SK-N-SH (cell line): ENCODE measurements at regions not wholly inside any gene's neighbourhood (a gene's known extent, or its start where the extent isn't known, plus 50 kb on each side); places are given as distances from the start of the nearest gene placed in this dataset.

Source experiments
- CTCF ChIA-PET: fragments of 300-600, 350-600 bp; formaldehyde crosslinking; extraction: SDS; loops from one replicate; lab custom pipeline; 2021; lab: Yijun Ruan, JAX
- POLR2A ChIA-PET: fragments of 350-600 bp; sonication (Branson Sonifier 250); formaldehyde crosslinking; extraction: SDS; loops from one replicate; lab custom pipeline; 2020; ENCODE audit warnings: antibody characterized with exemption, inconsistent platforms; lab: Yijun Ruan, JAX
- DNase-seq: peaks from one replicate; pipeline ENCODE4 v3.0.0; 2012
- H2AFZ ChIP-seq: fragments of 200-600 bp; sonication (generic); 2 replicates; pipeline ENCODE4 v1.8.1; 2016; ENCODE audit warnings: antibody characterized with exemption, mild to moderate bottlenecking, low read depth
- H3F3A ChIP-seq: fragments of 200-600 bp; sonication (generic); replicated peaks from 2 replicates; pipeline ENCODE3; 2016; ENCODE audit warnings: antibody characterized with exemption, mild to moderate bottlenecking; ENCODE audit not compliant: insufficient read depth
- H3K27ac ChIP-seq, 2 experiments: fragments of 200-500 bp in 1 of 2; fragments of 200-600 bp in 1 of 2; sonication (Bioruptor generic) in 1 of 2; sonication (generic), shearing (Covaris generic) in 1 of 2; 2 replicates each; pipeline versions ENCODE4 v1.5.1 to v1.6.1; 2014 to 2016; ENCODE audit warnings: low read depth in 2 of 2, inconsistent platforms in 1 of 2, low read length in 1 of 2, mild to moderate bottlenecking in 1 of 2, mixed read lengths in 1 of 2
- H3K27me3 ChIP-seq: fragments of 200-600 bp; sonication (generic), shearing (Covaris generic); 2 replicates; pipeline ENCODE4 v1.6.1; 2016; ENCODE audit warnings: mixed run types; ENCODE audit not compliant: insufficient read depth
- H3K36me3 ChIP-seq, 2 experiments: fragments of 200-500 bp in 1 of 2; fragments of 200-600 bp in 1 of 2; sonication (Bioruptor generic) in 1 of 2; sonication (generic) in 1 of 2; replicated peaks in 1 of 2; 2 replicates each; pipeline versions ENCODE3 to v1.5.1; 2014 to 2016; ENCODE audit warnings: low read length in 1 of 2, mild to moderate bottlenecking in 1 of 2; ENCODE audit not compliant: insufficient read depth in 2 of 2, control insufficient read depth in 1 of 2
- H3K4me1 ChIP-seq, 2 experiments: fragments of 200-500 bp in 1 of 2; fragments of 200-600 bp in 1 of 2; sonication (Bioruptor generic) in 1 of 2; sonication (generic), shearing (Covaris generic) in 1 of 2; 2 replicates each; pipeline versions ENCODE4 v1.5.1 to v1.6.1; 2014 to 2016; ENCODE audit warnings: low read depth in 1 of 2, low read length in 1 of 2, mixed run types in 1 of 2; ENCODE audit not compliant: insufficient read depth in 2 of 2, control insufficient read depth in 1 of 2
- H3K4me2 ChIP-seq: fragments of 200-600 bp; sonication (generic), shearing (Covaris generic); 2 replicates; pipeline ENCODE4 v1.6.1; 2017; ENCODE audit warnings: mixed run types
- H3K4me3 ChIP-seq, 2 experiments: fragments of 200-500 bp in 1 of 2; fragments of 200-600 bp in 1 of 2; sonication (Bioruptor generic) in 1 of 2; sonication (generic), shearing (Covaris generic) in 1 of 2; 2 replicates each; pipeline versions ENCODE4 v1.5.1 to v1.8.1; 2014 to 2016; ENCODE audit warnings: low read depth in 2 of 2, inconsistent platforms in 1 of 2, low read length in 1 of 2, mild to moderate bottlenecking in 1 of 2, mixed read lengths in 1 of 2, moderate library complexity in 1 of 2
- H3K79me2 ChIP-seq: fragments of 200-600 bp; sonication (generic); 2 replicates; pipeline ENCODE4 v1.8.1; 2017; ENCODE audit warnings: mild to moderate bottlenecking; ENCODE audit not compliant: insufficient read depth
- H3K9ac ChIP-seq: fragments of 200-600 bp; sonication (generic); 2 replicates; pipeline ENCODE4 v1.6.1; 2017; ENCODE audit warnings: mixed run types
- H3K9me2 ChIP-seq: fragments of 200-600 bp; sonication (generic); 2 replicates; pipeline ENCODE4 v1.6.1; 2017; ENCODE audit warnings: mixed run types
- H3K9me3 ChIP-seq: fragments of 200-600 bp; sonication (generic); 2 replicates; pipeline ENCODE4 v1.6.1; 2017; ENCODE audit warnings: mixed run types, mild to moderate bottlenecking, moderate library complexity
- H4K20me1 ChIP-seq: fragments of 200-600 bp; sonication (generic); 2 replicates; pipeline ENCODE4 v1.6.1; 2017; ENCODE audit warnings: mild to moderate bottlenecking, mixed run types; ENCODE audit not compliant: insufficient read depth
- FOSL2 ChIP-seq: IDR thresholded peaks from 2 replicates; pipeline ENCODE4 v1.4.0; 2012; ENCODE audit warnings: low read depth, mild to moderate bottlenecking, moderate library complexity, borderline replicate concordance
- GABPA ChIP-seq: IDR thresholded peaks from 2 replicates; pipeline ENCODE4 v1.4.0; 2012; ENCODE audit warnings: low read depth, mild to moderate bottlenecking
- GATA2 ChIP-seq: sonication (generic); formaldehyde crosslinking; IDR thresholded peaks from 2 replicates; pipeline ENCODE4 v1.5.0; 2020; ENCODE audit warnings: mild to moderate bottlenecking, missing genetic modification reagents
- JUND ChIP-seq: IDR thresholded peaks from 2 replicates; pipeline ENCODE4 v1.4.0; 2012
- MXI1 ChIP-seq: IDR thresholded peaks from 2 replicates; pipeline ENCODE4 v1.6.1; 2012; ENCODE audit warnings: mild to moderate bottlenecking, low read depth, low read length, improper control_type of control experiment
- PBX3 ChIP-seq: IDR thresholded peaks from 2 replicates; pipeline ENCODE4; 2012
- REST ChIP-seq: IDR thresholded peaks from 2 replicates; pipeline ENCODE4 v1.6.1; 2012; ENCODE audit warnings: mild to moderate bottlenecking, low read depth, low read length, moderate library complexity
- RXRA ChIP-seq: IDR thresholded peaks from 2 replicates; pipeline ENCODE4 v1.4.0; 2012; ENCODE audit warnings: low read depth, mild to moderate bottlenecking, borderline replicate concordance
- TAF1 ChIP-seq: IDR thresholded peaks from 2 replicates; pipeline ENCODE4 v1.6.1; 2012; ENCODE audit warnings: low read depth, mild to moderate bottlenecking, low read length, moderate library complexity, borderline replicate concordance
- TEAD4 ChIP-seq: IDR thresholded peaks from 2 replicates; pipeline ENCODE4 v1.4.0; 2012; ENCODE audit warnings: mild to moderate bottlenecking, borderline replicate concordance; ENCODE audit not compliant: insufficient read depth
- USF1 ChIP-seq: IDR thresholded peaks from 2 replicates; pipeline ENCODE4 v1.4.0; 2012; ENCODE audit warnings: low read depth, borderline replicate concordance
- ZBTB33 ChIP-seq: IDR thresholded peaks from 2 replicates; pipeline ENCODE4 v1.4.0; 2012; ENCODE audit warnings: low read depth, borderline replicate concordance
- WGBS: methylation state at CpG from one replicate; pipeline ENCODE4 v1.1.6; 2017; ENCODE audit warnings: low lambda C conversion rate; 5-methylcytosine and 5-hydroxymethylcytosine counted together

GRCh38 chr6:91267246-91267645, 680.4 kb upstream of the MAP3K7 start:
- Histone ChIP-seq H3K9me2 (no peaks in the 10 kb centered on the region), H3K36me3 (no peaks in the 10 kb centered on the region), H3K4me2 (no peak overlapping the region)
- TF ChIP-seq RXRA (no peak), USF1 (no peak), MXI1 (no peak), JUND (no peak), REST (no peak), TAF1 (no peak), ZBTB33 (no peak), GABPA (no peak), FOSL2 (no peak), TEAD4 (no peak), PBX3 (no peak), GATA2 (no peak)
- TF ChIP-seq, all 33 proteins: peak for 0
- ChIA-PET CTCF (interaction anchor here (1.0 to 1.3 kb wide), 2 partner anchors 9 to 186 kb away, joined by 3 read pairs; no protein-coding TSS in a partner anchor), POLR2A (no interaction called here)
- Histone ChIP-seq H3K9ac (no peak overlapping the region), H4K20me1 (no peaks in the 10 kb centered on the region), H2AFZ (no peak overlapping the region), H3K27ac (no peak overlapping the region), H3K9me3 (no peaks in the 10 kb centered on the region), H3F3A (no peaks in the 10 kb centered on the region), H3K4me3 (no peak overlapping the region), H3K79me2 (no peaks in the 10 kb centered on the region), H3K4me1 (no peaks in the 10 kb centered on the region; a peak in 1 of 4 replicates), H3K27me3 (no peaks in the 10 kb centered on the region)
- no peak for DNase-seq
- WGBS = 15% methylated on average over 6 of the region's 6 CpGs
